HepG2 (cell line): ENCODE measurements at regions not wholly inside any gene's neighbourhood (a gene's known extent, or its start where the extent isn't known, plus 50 kb on each side); places are given as distances from the start of the nearest gene placed in this dataset.

Experiments used
- ATAC-seq: fragments of 200-7000 bp; cut with Tn5 transposase; 3 replicates; pipeline ENCODE4 v1.9.1; 2020; ENCODE audit warnings: mild to moderate bottlenecking, moderate library complexity
- BruUV-seq: library from RNA; stranded (reverse); fragments of 400-500 nt; replicated peaks from 2 replicates; lab custom pipeline; 2021; lab: Mats Ljungman, UMichigan
- CTCF ChIA-PET: fragments of 300-600 bp; formaldehyde crosslinking; extraction: SDS; loops from one replicate; lab custom pipeline; 2021; ENCODE audit warnings: low total read pairs, inconsistent platforms, low intra/inter-chr PET ratio; lab: Yijun Ruan, JAX
- POLR2A ChIA-PET: fragments of 350-600 bp; sonication (Branson Sonifier 250); formaldehyde crosslinking; loops from one replicate; lab custom pipeline; 2020; ENCODE audit warnings: antibody characterized with exemption, inconsistent platforms; lab: Yijun Ruan, JAX
- DNase-seq: peaks from one replicate; pipeline ENCODE4 v3.0.0-alpha.2; 2015; ENCODE audit warnings: low spot score
- FAIRE-seq: peaks from 3 replicates; lab custom pipeline; 2011; peaks lifted over from hg19 to GRCh38; lab: Jason Lieb, UNC
- H2AFZ ChIP-seq: one replicate; pipeline ENCODE4 v1.6.1; 2011; ENCODE audit warnings: low read length, inconsistent platforms
- H3K27ac ChIP-seq: fragments of 300-600 bp; 3 replicates; pipeline ENCODE4 v1.8.0; 2011; ENCODE audit warnings: mixed run types, mild to moderate bottlenecking, mixed read lengths, low read length, inconsistent platforms; ENCODE audit not compliant: insufficient read depth; ENCODE audit errors: extremely low read length
- H3K27me3 ChIP-seq, 2 experiments: fragments of 200-600 bp in 1 of 2; 2 replicates in 1 of 2; 3 replicates in 1 of 2; pipeline versions ENCODE4 v1.6.0 to v1.8.0; 2011; ENCODE audit warnings: low read length in 2 of 2, mild to moderate bottlenecking in 2 of 2, moderate library complexity in 2 of 2, inconsistent platforms in 1 of 2; ENCODE audit not compliant: insufficient read depth in 2 of 2, control insufficient read depth in 1 of 2
- H3K36me3 ChIP-seq, 2 experiments: fragments of 200-600 bp in 1 of 2; replicated peaks in 1 of 2; 2 replicates in 1 of 2; 3 replicates in 1 of 2; pipeline versions ENCODE4 v1.5.1 to v1.8.0; 2011; ENCODE audit warnings: low read length in 2 of 2, inconsistent platforms in 1 of 2; ENCODE audit not compliant: insufficient read depth in 2 of 2, control insufficient read depth in 1 of 2
- H3K4me1 ChIP-seq: 2 replicates; pipeline ENCODE4 v1.5.1; 2012; ENCODE audit warnings: low read length, inconsistent platforms; ENCODE audit not compliant: insufficient read depth
- H3K4me2 ChIP-seq: 2 replicates; pipeline ENCODE4 v1.6.0; 2011; ENCODE audit warnings: low read depth, low read length, inconsistent platforms
- H3K4me3 ChIP-seq, 3 experiments: fragments of 200-600 bp in 1 of 3; sonication (generic), shearing (Covaris generic) in 1 of 3; replicated peaks in 1 of 3; 2 replicates each; pipeline ENCODE4 v1.5.1; 2011 to 2016; ENCODE audit warnings: low read length in 3 of 3, inconsistent platforms in 2 of 3, low read depth in 2 of 3, mild to moderate bottlenecking in 2 of 3, control low read depth in 1 of 3, mixed read lengths in 1 of 3; ENCODE audit not compliant: insufficient read depth in 1 of 3
- H3K79me2 ChIP-seq: one replicate; pipeline ENCODE4 v1.6.1; 2011; ENCODE audit warnings: low read length, inconsistent platforms; ENCODE audit not compliant: insufficient read depth
- H3K9ac ChIP-seq: 2 replicates; pipeline ENCODE4 v1.6.0; 2011; ENCODE audit warnings: mild to moderate bottlenecking, low read depth, low read length, inconsistent platforms; ENCODE audit not compliant: insufficient read depth
- H3K9me3 ChIP-seq: 2 replicates; pipeline ENCODE4 v1.5.1; 2012; ENCODE audit warnings: mild to moderate bottlenecking, low read length
- H4K20me1 ChIP-seq: 2 replicates; pipeline ENCODE4 v1.6.0; 2011; ENCODE audit warnings: inconsistent platforms, mild to moderate bottlenecking, low read length, moderate library complexity; ENCODE audit not compliant: insufficient read depth
- CBFB ChIP-seq: sonication (generic); formaldehyde crosslinking; IDR thresholded peaks from 2 replicates; pipeline ENCODE4 v1.4.0; 2020; ENCODE audit warnings: missing genetic modification reagents
- CTCF ChIP-seq: sonication (generic); formaldehyde crosslinking; IDR thresholded peaks from 2 replicates; pipeline ENCODE4 v1.5.0; 2020; ENCODE audit warnings: mild to moderate bottlenecking, missing genetic modification reagents, moderate library complexity
- ERF ChIP-seq: IDR thresholded peaks from 2 replicates; pipeline ENCODE4 v1.6.1; 2018; ENCODE audit warnings: missing biosample characterization, missing genetic modification reagents
- HMGXB3 ChIP-seq: sonication (generic); formaldehyde crosslinking; IDR thresholded peaks from 2 replicates; pipeline ENCODE4 v1.4.0; 2020; ENCODE audit warnings: missing genetic modification reagents, borderline replicate concordance
- MAFF ChIP-seq: IDR thresholded peaks from 2 replicates; pipeline ENCODE4 v1.6.1; 2011; ENCODE audit warnings: low read depth, low read length, improper control_type of control experiment
- NFAT5 ChIP-seq: sonication (generic); formaldehyde crosslinking; IDR thresholded peaks from 2 replicates; pipeline ENCODE4 v1.4.0; 2020; ENCODE audit warnings: missing genetic modification reagents
- PAF1 ChIP-seq: IDR thresholded peaks from 2 replicates; pipeline ENCODE4 v1.6.1; 2016; ENCODE audit warnings: missing genetic modification reagents, missing compliant biosample characterization
- PLSCR1 ChIP-seq: sonication (generic); formaldehyde crosslinking; IDR thresholded peaks from 2 replicates; pipeline ENCODE4 v1.5.0; 2020; ENCODE audit warnings: missing genetic modification reagents, mild to moderate bottlenecking, borderline replicate concordance
- ZUFSP ChIP-seq: sonication (generic); formaldehyde crosslinking; IDR thresholded peaks from 2 replicates; pipeline ENCODE4 v1.9.0; 2021; ENCODE audit warnings: missing genetic modification reagents, mild to moderate bottlenecking, borderline replicate concordance
- in situ Hi-C: cut with HindIII; loops from 2 replicates; pipeline ENCODE4 v1.10.0; 2017; ENCODE audit warnings: low pct_unique_long_range_greater_than_20kb; ENCODE audit not compliant: extremely low pct_ligation_motif_present
- intact Hi-C: fragments of 100-400 bp; cut with micrococcal nuclease; formaldehyde crosslinking; loops from one replicate; pipeline ENCODE4 v1.10.0; 2022; ENCODE audit not compliant: unreplicated experiment

GRCh38 chr18:72999971-73000607 lies 132.3 kb upstream of the NETO1 start:
- no peaks in the 10 kb centered on the region for H3K36me3 ChIP-seq
- no peak overlapping the region for H3K4me3 ChIP-seq
- H4K20me1 ChIP-seq, result no peaks in the 10 kb centered on the region
- no peaks in the 10 kb centered on the region for H3K9me3 ChIP-seq
- H3K27me3 ChIP-seq, result no peaks in the 10 kb centered on the region
- H3K9ac ChIP-seq, result no peak overlapping the region
- no peak for TF ChIP-seq HMGXB3 (CRISPR knock-in tag)
- TF ChIP-seq MAFF, result no peak
- no peak for TF ChIP-seq ZUFSP (CRISPR knock-in tag)
- no peak for TF ChIP-seq PLSCR1 (CRISPR knock-in tag)
- TF ChIP-seq PAF1 (CRISPR knock-in tag), result no peak
- TF ChIP-seq CTCF (CRISPR knock-in tag), result no peak
- no peak for TF ChIP-seq ERF (CRISPR knock-in tag)
- TF ChIP-seq NFAT5, result no peak
- no peak for TF ChIP-seq CBFB (CRISPR knock-in tag)
- intact Hi-C loops (no loop called here), in situ Hi-C loops (no loop called here)
- DNase-seq (no peak), ATAC-seq (no peak), FAIRE-seq (no peak)
- no peak overlapping the region for H3K27ac ChIP-seq
- POLR2A ChIA-PET, result no interaction called here
- no peak overlapping the region for H2AFZ ChIP-seq
- CTCF ChIA-PET, result no interaction called here
- H3K4me2 ChIP-seq, result no peak overlapping the region
- no peaks in the 10 kb centered on the region for H3K4me1 ChIP-seq
- H3K79me2 ChIP-seq, result no peaks in the 10 kb centered on the region
- no TSS peak for BruUV-seq
